Activated CD4-positive, CD25-positive, alpha-beta regulatory T cell treated with anti-CD3 and anti-CD28 coated beads, Interleukin-2, amount 50 U/mL, for 24 hours (primary cell): ENCODE measurements at regions not wholly inside any gene's neighbourhood (a gene's known extent, or its start where the extent isn't known, plus 50 kb on each side); places are given as distances from the start of the nearest gene placed in this dataset.
"Not testable (repeated sequence)": the region's sequence is repeated elsewhere in the genome, so short reads cannot be mapped to it uniquely, and the experiment has no call there.

ENCODE experiments used
- ATAC-seq, 2 donors: fragments of 150-1000 bp; cut with Tn5 transposase; one replicate each; pipeline ENCODE4 v1.10.0; 2021; ENCODE audit warnings: mild to moderate bottlenecking in 1 of 2, moderate library complexity in 1 of 2

DNA sequence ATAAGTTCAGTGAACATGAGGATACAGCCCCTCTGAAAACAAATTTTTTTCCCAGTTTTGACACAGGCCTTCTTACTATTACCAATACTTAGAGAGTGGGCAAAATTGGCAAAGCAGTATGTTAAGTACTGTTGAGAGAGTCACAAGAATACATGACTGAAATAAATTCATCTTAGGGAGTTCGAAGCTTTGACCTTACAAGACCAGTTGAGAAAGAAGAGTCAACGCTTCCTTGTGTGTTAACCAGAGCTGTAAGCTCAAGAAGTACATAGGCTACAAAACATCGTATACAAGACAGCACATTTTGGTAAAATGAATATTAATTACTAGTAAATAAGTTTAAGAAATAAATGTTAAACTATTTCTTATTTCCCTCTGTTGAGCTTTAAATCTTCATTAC lies 164.4 kb upstream of the RORA start:
- ATAC-seq, result no peak

DNA sequence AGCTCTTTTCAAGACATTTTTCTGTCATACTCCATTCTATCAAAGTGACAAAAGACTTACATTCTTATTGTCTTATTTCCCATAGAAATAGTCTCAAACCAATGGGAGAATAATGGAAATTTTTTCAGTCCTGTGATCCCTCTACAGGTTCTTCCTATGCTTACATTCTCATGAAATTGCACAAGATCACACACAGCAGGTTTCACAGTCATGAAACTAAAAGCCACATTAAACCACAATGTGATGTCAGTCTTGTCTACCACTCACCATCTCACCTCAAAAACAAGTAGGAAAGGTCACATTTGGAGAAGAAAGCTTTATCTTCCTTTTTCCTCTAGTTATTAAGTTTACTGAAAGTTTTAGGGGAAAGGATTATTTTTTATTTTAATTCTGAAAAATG lies 161.0 kb upstream of the RORA start:
- no peak for ATAC-seq

DNA sequence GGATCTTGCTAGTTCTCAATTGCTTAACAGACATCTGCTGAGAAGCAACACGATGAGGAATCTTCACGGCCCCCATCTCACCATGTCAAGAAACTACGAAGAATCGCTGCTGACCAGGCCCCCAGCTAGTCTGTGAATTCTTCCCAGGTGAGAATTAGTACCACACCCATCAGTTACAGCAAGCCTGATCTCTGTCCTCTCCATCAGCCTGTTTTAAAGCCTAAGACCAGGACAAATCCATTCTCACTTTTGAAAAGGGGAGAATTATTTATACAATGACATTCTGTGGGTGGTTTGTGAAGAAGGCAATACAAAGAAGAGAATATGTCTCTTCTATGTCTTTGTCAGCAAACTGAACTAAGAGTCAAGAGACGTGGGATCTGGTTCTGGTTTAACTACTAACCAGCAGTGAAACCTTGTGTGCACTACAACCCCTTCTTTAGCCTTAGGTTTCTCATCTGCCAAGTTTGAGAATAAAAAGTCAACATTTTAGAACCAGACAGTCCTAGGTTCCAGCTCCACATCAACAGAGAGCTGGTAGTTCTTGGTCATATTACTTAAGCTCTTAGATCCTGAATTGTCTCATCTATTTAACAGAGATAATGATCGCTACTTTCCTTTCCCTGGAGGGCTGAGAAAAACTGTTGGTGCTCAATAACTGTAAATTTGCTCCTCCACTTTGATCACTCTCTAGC lies 160.4 kb upstream of the RORA start:
- ATAC-seq, result no peak

DNA sequence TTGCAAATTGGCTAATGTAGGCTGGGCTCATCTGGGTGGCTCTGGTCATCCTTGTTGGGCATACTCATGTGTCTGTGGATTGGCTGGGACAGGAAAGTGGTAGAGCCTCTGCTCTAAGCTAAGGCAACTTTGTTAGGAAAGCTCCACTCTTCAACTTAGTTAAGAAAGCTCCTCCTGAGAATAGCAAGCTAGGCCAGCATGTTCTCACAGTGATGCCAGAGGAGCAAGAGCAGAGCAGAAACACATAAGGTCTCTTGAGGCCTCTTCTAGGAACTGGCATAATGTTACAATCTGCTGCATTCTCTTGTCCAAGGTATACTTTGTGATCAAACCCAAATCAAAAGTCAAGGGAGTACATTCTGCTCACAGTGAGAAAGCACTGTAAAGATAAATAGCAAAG lies 158.6 kb upstream of the RORA start:
- ATAC-seq, result no peak

DNA sequence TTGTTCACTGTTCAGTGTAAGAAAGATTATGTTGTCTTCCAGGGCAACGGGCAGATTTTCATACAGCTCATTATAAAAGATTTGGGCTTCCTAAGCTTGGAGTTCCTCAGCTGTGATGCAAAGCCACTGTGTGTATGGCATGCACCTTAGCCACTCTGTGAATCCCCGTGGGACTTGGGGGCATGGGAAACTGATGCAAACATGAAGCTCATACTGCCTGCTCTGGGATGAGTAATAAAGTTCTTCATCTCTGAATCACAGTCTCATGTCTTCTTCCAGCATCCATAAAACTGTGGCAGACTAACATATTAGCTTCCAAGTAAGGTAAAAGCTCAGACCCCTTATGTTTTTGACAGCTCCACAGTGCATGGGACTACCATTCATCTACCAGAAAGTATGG lies 154.3 kb upstream of the RORA start:
- no peak for ATAC-seq

DNA sequence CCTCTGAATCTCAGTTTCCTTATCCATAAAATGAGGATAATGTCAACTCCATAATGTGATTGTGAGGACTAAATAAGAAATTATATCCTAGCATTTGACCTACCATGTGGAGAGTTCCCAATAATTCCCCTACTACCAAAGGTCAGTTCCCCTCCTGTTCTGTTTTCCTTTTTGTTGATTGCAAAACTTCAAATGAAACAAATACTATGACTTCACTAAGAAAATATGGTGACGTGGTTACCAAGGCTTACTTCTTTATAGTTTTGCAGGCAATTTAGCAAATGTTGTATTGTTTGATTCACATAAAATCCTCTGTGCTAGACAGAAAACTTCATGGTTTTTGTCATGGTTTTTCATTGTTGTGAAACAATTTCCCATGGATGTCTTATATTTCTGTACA lies 153.8 kb upstream of the RORA start:
- ATAC-seq, result no peak

DNA sequence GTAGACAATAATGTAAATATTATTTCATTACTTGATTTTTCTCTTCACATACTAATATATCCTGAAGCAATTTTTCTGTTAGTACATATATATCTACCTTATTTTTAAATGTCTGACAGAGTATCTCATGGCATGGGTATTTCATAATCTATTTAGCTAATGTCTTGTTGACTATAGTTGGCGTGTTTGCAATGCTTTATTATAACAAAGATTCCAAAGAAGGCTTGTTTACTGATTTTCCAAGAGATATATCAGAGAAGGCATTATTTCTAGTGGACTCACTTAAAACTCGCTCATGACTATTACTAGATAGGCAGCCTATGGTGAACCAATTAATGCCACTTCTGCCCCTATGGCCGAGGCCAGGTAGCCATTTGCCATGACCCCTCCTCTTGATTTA lies 152.4 kb upstream of the RORA start:
- no peak for ATAC-seq

DNA sequence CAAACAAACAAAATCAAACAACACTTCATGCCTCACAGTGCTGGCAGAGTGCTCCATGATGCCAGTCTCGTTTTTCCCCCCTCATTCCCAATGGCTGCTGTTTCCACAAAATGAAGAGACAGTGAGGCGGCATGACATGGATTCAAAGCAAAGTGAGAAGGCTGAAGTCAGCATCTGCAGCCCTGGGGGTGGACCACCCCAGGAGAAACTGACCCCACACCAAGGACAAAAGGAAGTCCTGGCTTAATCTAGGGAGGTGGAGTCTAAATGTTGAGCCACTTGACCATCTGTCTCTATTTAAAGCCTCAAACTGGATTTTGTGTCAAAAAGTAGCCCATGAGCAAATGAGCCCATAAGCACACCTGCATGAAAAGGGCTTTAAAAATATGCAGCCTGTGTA lies 151.2 kb upstream of the RORA start:
- ATAC-seq, result no peak

DNA sequence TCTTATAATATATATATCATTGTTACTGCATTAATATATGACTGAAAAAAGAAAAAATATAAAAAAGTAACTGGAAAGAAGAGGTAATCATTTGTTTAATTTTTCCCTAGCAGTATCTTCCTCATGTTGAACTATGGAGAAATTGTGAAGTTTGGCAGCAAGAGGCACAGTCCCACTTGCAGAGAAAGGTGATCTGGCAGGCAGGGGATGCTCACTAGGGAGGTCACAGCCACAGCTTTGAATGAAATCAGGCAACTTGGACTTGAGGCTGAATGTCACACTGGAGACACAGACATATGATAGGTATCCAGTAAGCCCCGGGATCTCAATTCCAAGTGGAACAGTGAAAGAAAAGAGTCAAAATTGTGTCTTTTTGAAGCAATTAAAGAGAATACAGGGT lies 149.9 kb upstream of the RORA start:
- ATAC-seq, result no peak

DNA sequence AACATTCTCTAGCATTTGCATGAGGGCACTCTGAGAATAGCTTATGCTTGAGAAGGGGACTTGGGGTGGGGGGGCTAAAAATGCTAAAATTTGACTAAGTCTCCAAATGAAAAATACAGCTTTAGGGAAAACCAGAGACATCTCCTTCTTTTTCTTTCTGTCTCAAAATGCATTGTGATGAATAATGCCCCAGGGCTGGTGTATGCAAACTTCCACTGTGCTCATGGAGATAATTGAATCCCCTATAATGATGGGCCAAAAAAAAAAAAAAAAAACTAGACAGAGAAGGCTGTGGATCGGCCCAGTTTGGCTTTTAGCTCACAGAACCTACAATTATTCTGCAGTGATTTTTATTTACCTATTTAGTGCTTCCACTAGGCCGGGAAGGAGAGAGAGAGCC lies 147.9 kb upstream of the RORA start:
- no peak for ATAC-seq

DNA sequence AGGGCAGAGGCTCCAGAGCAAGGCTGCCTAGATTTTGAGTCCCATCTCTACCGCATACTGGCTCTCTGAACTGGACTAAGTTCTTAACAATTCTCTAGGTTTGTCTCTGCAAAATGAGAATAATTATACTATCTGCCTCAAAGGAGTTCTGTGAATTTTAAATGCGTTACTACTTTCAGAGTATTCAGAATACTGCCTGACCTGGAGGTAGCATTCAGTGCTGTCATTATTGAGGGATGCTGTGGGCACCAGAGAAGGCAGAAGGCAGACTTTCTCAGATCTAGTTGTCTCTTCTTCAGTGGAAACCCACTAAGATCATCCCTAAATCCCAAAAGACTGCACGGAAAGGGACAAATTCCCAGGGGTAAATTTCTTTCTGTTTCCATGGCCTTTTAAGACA lies 147.4 kb upstream of the RORA start:
- ATAC-seq, result no peak

DNA sequence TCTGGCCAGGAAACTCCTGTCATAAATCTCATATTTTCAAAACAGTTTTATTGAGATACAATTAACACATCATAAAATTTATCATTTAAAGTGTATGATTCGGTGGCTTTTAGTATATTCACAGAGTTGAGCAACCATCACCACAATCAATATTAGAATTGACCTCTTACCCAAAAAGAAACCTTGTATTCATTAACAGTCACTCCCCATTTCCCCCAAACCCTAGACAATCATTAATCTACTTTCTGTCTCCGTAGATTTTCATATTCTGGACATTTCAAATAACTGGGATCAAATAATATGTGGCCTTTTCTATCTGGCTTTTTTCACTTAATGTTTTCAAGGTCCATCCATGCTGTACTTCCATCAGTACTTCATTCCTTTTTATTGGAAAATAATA lies 145.7 kb upstream of the RORA start:
- no peak for ATAC-seq

DNA sequence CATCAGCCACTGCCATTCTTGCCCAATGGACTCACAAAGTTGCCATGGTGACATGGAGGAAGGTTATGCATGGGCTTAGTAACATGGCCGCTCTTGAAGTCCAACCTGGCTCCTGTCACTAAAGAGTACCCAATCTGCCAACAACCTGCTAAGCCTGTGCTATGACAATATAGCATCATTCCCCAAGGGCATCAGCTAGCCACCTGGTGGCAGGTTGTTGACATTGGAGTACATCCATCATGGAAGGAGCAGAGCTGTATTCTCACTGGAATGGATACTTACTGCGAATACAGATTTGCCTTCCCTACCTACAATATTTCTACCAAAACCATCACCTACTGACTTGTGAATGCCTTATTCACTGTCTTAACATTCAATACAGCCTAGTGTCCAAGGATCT lies 138.9 kb upstream of the RORA start:
- ATAC-seq, result no peak

DNA sequence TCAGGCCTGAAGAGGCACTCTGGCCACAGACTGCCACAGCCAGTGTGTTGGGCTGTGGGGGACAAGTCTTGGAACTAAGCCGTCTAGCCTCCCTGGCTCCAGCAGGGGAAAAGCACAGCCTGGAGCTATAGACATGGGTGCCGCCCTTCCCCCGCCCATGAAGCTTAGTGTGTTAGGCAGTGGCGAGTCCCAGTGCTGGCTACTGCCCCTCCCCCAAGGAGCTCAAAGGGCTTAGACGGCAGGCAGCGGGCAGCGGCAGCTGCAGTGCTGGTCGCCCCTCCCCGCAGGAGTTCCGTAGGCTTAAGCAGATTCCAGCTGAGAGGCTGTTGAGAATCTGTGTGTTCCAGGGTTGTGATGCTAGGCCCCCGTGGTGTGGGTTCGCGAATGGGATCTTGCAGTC lies 135.8 kb upstream of the RORA start:
- no peak for ATAC-seq

DNA sequence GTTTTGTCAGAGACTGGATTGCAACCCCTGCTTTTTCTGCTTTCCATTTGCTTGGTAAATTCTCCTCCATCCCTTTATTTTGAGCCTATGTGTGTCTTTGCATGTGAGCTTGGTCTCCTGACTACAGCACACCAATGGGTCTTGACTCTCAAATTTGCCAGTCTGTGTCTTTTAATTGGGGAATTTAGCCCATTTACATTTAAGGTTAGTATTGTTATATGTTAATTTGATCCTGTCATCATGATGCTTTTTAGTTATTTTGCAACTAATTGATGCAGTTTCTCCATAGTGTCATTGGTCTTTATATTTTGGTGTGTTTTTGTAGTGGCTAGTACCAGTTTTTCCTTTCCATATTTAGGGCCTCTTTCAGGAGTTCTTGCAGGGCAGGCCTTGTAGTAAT lies 133.8 kb upstream of the RORA start:
- ATAC-seq, result not testable (repeated sequence)

DNA sequence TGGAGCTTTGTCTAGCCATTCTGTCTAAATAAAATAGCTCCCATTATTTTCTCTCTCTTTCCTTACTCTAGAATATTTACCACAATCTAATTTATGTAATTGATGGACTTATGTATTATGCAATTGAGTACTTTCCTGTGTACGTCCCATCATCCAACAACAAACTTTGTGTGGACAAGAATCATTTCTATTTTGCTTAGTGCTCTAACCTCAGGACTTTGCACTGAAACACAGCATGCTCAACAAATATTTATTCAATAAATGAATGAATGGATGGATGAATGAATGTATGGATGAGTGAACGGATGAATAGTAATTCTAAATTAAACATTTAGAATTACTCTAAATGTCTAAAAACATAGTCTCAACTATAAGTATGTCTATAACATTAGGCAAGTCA lies 115.2 kb upstream of the RORA start:
- ATAC-seq, result no peak

DNA sequence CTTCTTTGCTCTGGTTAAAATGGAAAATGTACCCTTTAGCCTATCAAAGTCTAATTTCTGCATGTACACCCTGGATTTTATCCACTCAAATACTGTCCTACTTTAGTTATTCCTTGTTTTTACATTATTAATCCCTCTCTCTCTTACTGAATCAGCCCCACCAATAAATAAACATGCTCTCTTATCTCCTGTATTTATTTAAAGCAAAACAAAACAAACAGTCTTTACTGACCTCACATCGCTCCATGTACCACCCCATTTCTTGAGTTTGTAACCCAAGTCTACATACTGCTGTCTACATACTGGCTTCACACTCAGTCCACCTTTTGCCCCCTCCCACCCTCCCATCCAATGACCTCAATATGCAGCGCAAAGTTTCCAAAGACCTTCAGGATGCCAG lies 113.3 kb upstream of the RORA start:
- ATAC-seq, result no peak

DNA sequence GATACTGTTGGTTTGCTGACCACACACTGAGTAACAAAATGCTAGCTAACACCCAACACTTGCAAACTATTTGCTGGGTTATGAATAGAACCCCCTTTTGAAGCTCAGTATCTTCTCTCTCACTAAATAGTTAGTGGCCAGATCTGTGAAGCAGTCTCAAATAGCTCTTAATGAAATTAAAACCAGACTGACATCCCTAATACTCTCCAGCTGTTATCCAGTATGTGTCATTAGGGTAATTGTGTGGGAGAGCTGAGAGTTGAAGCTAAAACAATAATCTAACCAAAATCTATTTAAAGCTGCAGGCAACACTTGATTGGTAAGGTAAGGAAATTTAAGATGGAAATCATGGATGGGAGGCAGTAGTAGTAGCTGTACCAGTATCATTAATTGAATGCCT lies 110.4 kb upstream of the RORA start:
- no peak for ATAC-seq

DNA sequence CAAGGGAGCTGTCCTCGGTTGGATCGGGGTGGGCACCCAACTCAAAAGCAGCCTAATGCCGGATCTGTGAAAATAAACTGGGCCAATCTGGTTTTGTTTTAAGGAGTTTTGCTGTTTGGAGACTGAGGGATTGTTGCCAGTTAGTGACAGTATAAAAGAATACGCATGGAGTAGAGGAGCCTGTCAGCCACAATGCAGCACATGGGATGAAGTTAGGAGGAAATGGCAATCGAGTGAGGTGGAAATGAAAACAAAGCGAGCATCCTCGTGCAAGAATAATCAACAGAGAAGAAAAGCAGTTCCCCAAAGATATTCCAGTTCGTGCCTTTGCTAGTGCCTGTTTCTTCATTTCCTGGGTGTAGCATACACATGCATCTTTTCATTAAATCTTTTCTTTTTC lies 108.4 kb upstream of the RORA start:
- ATAC-seq, result no peak

DNA sequence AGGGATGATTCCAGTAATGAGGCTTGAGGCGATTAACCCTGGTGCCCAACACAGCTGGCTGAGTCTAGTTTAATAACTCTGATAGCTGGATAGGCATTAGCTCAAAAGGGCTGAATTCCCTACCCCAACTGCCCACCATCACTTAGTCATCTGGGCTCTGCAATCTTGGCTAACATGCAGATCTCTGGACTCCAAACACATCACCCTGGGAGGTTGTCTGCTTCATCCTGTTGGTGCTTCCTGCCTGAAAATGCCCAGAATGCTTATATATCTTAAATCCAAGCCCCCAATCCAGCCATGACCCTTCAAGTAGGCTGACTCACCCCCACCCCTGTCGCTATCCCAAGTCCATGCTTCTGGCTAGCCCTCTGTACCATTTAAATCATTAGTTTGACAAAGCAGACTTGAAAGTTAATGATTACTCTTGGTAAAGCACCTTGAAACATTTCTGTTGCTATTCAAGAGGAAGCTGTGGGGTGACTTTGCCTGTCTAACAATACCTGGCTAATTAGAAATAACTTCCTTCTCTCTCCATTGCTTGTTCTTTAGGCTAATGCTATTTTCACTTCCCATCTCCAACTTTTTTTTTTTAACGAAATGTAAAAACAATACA lies 107.0 kb upstream of the RORA start:
- ATAC-seq, result no peak

DNA sequence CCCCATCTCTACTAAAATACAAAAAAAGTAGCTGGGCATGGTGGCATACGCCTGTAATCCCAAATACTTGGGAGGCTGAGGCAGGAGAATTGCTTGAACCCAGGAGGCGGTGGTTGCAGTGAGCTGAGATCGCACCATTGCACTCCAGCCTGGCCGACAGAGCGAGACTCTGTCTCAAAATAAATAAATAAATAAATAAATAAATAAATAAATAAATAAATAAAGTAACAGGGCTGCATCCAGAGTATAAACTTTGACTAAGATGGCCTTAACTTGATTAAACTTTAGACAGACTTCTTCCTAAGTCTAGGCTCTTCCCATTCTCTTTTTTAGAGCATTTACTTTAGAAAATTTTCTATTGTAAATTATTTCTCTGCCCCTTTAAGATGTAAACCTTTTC lies 105.6 kb upstream of the RORA start:
- not testable (repeated sequence) for ATAC-seq

DNA sequence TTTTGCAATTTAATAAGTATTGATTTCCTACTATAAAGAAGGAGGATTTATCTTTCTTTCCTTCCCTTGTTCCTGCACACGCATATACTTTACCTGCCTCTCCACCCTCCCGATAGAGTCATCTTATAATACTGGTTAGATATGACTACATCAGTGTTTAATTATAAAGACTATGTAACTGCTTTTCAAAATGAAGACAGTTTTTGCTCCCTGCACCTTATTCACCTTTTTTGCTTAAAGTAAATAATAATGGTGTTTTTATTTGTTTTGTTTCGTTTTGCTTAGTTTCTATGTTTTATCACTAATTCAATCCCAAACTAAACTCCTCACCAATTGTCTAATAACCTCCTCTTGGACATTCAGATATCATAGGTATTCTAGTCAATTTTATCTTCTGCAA lies 101.9 kb upstream of the RORA start:
- ATAC-seq, result no peak

DNA sequence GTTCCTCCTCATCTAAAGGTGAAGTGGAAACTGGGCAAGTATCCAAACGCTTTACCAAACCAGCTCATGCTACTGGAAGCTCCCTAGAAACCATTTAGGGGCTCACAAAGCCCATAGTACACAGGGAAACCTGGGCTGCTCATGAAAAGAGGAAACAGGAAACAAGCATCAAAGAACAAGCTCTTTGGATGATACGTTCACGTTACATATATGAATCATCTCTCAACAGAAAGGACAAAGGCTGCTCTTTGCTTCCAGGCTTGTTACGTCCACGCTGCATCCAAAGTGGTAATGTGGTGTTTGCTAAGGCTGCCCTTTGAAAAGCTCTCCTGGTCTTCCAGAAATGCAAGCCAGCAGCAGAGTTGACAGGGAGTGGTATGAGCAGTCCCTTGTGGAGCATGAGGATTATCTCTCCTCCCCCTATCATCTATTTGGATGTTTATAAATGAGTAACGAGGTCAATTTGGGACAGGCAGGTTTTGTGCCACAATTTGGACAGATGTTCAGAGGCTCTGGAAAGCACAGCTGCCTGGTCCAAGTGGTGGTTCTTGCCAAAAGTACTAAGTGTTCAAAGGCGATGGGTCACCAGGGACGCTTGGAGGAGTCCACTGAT lies 98.0 kb upstream of the RORA start:
- ATAC-seq, result no peak

DNA sequence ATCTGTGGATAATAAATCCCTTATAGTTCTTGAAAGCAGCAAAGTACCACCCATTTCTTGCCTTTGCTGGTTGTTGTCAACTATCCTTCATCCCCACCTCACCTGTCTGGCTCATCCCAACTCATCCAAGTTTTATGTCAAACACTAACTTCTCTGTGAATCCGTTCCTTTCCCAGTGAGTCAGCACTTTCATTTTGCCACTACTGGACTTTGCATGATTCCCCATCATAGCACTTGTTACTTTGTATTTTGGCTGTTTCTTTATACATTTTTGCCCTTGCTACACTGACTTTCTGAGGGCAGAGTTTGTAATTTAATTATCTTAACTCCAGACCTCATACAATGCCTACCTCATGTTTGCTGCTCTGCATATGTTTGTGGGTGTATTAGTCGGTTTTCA lies 90.8 kb upstream of the RORA start:
- no peak for ATAC-seq
